A549 (cell line): ENCODE measurements at regions not wholly inside any gene's neighbourhood (a gene's known extent, or its start where the extent isn't known, plus 50 kb on each side); places are given as distances from the start of the nearest gene placed in this dataset.

ENCODE experiments used
- ATAC-seq, 2 experiments: fragments of 200-7000 bp in 1 of 2; fragments of >200 bp in 1 of 2; cut with Nextera tagmentation in 1 of 2; cut with Tn5 transposase in 1 of 2; 3 replicates each; pipeline versions ENCODE4 v1.8.0 to v1.9.1; 2018 to 2020; ENCODE audit warnings: mild to moderate bottlenecking in 1 of 2, moderate library complexity in 1 of 2
- CTCF ChIA-PET: fragments of 300-600 bp; sonication (Branson Sonifier 250); formaldehyde crosslinking; extraction: SDS; loops from one replicate; lab custom pipeline; 2021; ENCODE audit warnings: antibody characterized with exemption, inconsistent platforms; lab: Yijun Ruan, JAX
- POLR2A ChIA-PET: fragments of 350-600 bp; formaldehyde crosslinking; extraction: SDS; loops from one replicate; lab custom pipeline; 2021; ENCODE audit warnings: antibody characterized with exemption, inconsistent platforms; lab: Yijun Ruan, JAX
- DNase-seq, 2 experiments: peaks; one replicate each; pipeline versions ENCODE4 v3.0.0 to v3.0.0-alpha.2; 2011 to 2016; ENCODE audit warnings: low read depth in 1 of 2, low spot score in 1 of 2
- FAIRE-seq: peaks from 2 replicates; lab custom pipeline; 2011; peaks lifted over from hg19 to GRCh38; lab: Jason Lieb, UNC
- H3K27ac ChIP-seq, 2 experiments: fragments of >200 bp; sonication (Bioruptor Twin); formaldehyde crosslinking; 3 replicates each; pipeline ENCODE4 v1.5.1; 2016 to 2017
- H3K4me1 ChIP-seq: fragments of >200 bp; sonication (Bioruptor Twin); formaldehyde crosslinking; 3 replicates; pipeline ENCODE4 v1.6.1; 2016
- H3K4me2 ChIP-seq: fragments of >200 bp; sonication (Bioruptor Twin); formaldehyde crosslinking; 3 replicates; pipeline ENCODE4 v1.6.1; 2016
- H3K4me3 ChIP-seq: fragments of >200 bp; sonication (Bioruptor Twin); formaldehyde crosslinking; 3 replicates; pipeline ENCODE4 v1.5.1; 2016
- H3K9me3 ChIP-seq: fragments of >200 bp; sonication (Bioruptor Twin); formaldehyde crosslinking; 3 replicates; pipeline ENCODE4 v1.6.1; 2016
- ATOH8 ChIP-seq: fragments of 250-450 bp; sonication (Bioruptor Pico); IDR thresholded peaks from 2 replicates; pipeline ENCODE4 v1.5.0; 2020; ENCODE audit warnings: low read depth, mild to moderate bottlenecking, moderate library complexity
- BHLHE40 ChIP-seq: IDR thresholded peaks from 2 replicates; pipeline ENCODE4 v1.6.1; 2012; ENCODE audit warnings: low read depth, low read length, inconsistent platforms
- CBX2 ChIP-seq: fragments of 200-600 bp; sonication (generic); IDR thresholded peaks from 2 replicates; pipeline ENCODE4 v1.6.1; 2016; ENCODE audit warnings: low read depth, mild to moderate bottlenecking, borderline replicate concordance
- CEBPB ChIP-seq, 2 experiments: fragments of >200 bp in 1 of 2; sonication (Bioruptor Twin) in 1 of 2; formaldehyde crosslinking in 1 of 2; IDR thresholded peaks; 2 replicates each; pipeline ENCODE4 v1.6.1; 2012 to 2016
- CHD2 ChIP-seq: fragments of 150-350 bp; IDR thresholded peaks from 2 replicates; pipeline ENCODE4 v1.6.1; 2014; ENCODE audit warnings: low read length; ENCODE audit not compliant: partially characterized antibody
- E2F6 ChIP-seq: IDR thresholded peaks from 2 replicates; pipeline ENCODE4 v1.6.1; 2012; ENCODE audit warnings: low read depth, borderline replicate concordance
- ESRRA ChIP-seq: fragments of 150-350 bp; IDR thresholded peaks from 2 replicates; pipeline ENCODE4 v1.6.1; 2014; ENCODE audit warnings: mild to moderate bottlenecking, low read length, borderline replicate concordance
- FOSL2 ChIP-seq, 2 experiments: fragments of 450-650 bp in 1 of 2; fragments of >200 bp in 1 of 2; sonication (Bioruptor Twin) in 1 of 2; formaldehyde crosslinking; IDR thresholded peaks; 2 replicates each; pipeline versions ENCODE4 v1.5.0 to v1.6.1; 2016 to 2020; ENCODE audit warnings: mild to moderate bottlenecking in 1 of 2, moderate library complexity in 1 of 2
- HES2 ChIP-seq: fragments of >200 bp; sonication (Bioruptor Twin); formaldehyde crosslinking; IDR thresholded peaks from 2 replicates; pipeline ENCODE4 v1.6.1; 2016
- HOXA7 ChIP-seq: fragments of 250-450 bp; sonication (Bioruptor Pico); IDR thresholded peaks from 2 replicates; pipeline ENCODE4 v1.5.0; 2020; ENCODE audit warnings: mild to moderate bottlenecking, moderate library complexity
- HOXB5 ChIP-seq: fragments of 250-450 bp; sonication (Bioruptor Pico); IDR thresholded peaks from 2 replicates; pipeline ENCODE4 v1.5.0; 2020; ENCODE audit warnings: mild to moderate bottlenecking, moderate library complexity
- KDM1A ChIP-seq: fragments of 200-600 bp; sonication (generic); IDR thresholded peaks from 2 replicates; pipeline ENCODE4 v1.6.1; 2016; ENCODE audit warnings: low read depth, mild to moderate bottlenecking
- KDM5A ChIP-seq: fragments of 200-600 bp; sonication (generic); IDR thresholded peaks from 2 replicates; pipeline ENCODE4 v1.6.1; 2016; ENCODE audit warnings: antibody characterized with exemption, mild to moderate bottlenecking
- MAZ ChIP-seq: fragments of 150-350 bp; IDR thresholded peaks from 2 replicates; pipeline ENCODE4 v1.6.1; 2014; ENCODE audit warnings: antibody characterized with exemption, low read depth, low read length, borderline replicate concordance
- NR3C1 ChIP-seq: fragments of >200 bp; sonication (Bioruptor Twin); formaldehyde crosslinking; IDR thresholded peaks from 3 replicates; pipeline ENCODE4 v1.6.1; 2017
- RNF2 ChIP-seq: fragments of 200-600 bp; sonication (generic); IDR thresholded peaks from 2 replicates; pipeline ENCODE4 v1.6.1; 2016; ENCODE audit warnings: low read depth, mild to moderate bottlenecking, antibody characterized with exemption, moderate library complexity, borderline replicate concordance
- SMC3 ChIP-seq: fragments of >200 bp; sonication (Bioruptor Twin); formaldehyde crosslinking; IDR thresholded peaks from 3 replicates; pipeline ENCODE4 v1.6.1; 2018; ENCODE audit warnings: inconsistent platforms
- TP53 ChIP-seq: fragments of 250-450 bp; sonication (Bioruptor Pico); IDR thresholded peaks from 2 replicates; pipeline ENCODE4 v1.5.0; 2021; ENCODE audit warnings: mild to moderate bottlenecking, moderate library complexity
- USF2 ChIP-seq: fragments of 450-650 bp; IDR thresholded peaks from 2 replicates; pipeline ENCODE4 v1.6.1; 2014; ENCODE audit warnings: antibody characterized with exemption
- ZC3H11A ChIP-seq: fragments of 450-650 bp; IDR thresholded peaks from 2 replicates; pipeline ENCODE4 v1.6.1; 2014; ENCODE audit warnings: antibody characterized with exemption, mild to moderate bottlenecking
- ZSCAN20 ChIP-seq: fragments of 250-450 bp; sonication (Bioruptor Pico); IDR thresholded peaks from 2 replicates; pipeline ENCODE4 v1.8.0; 2022; ENCODE audit warnings: mild to moderate bottlenecking, moderate library complexity
- whole genome bisulfite sequencing: methylation state at CpG from one replicate; pipeline ENCODE4 v1.1.6; 2017; ENCODE audit errors: missing lambda C conversion rate; 5-methylcytosine and 5-hydroxymethylcytosine counted together
- TF ChIP-seq, protein P1 (sequence below): fragments of 200-600 bp; sonication (generic); IDR thresholded peaks from 2 replicates; pipeline ENCODE4 v1.6.1; 2016; ENCODE audit warnings: antibody characterized with exemption, mild to moderate bottlenecking, moderate library complexity

DNA sequence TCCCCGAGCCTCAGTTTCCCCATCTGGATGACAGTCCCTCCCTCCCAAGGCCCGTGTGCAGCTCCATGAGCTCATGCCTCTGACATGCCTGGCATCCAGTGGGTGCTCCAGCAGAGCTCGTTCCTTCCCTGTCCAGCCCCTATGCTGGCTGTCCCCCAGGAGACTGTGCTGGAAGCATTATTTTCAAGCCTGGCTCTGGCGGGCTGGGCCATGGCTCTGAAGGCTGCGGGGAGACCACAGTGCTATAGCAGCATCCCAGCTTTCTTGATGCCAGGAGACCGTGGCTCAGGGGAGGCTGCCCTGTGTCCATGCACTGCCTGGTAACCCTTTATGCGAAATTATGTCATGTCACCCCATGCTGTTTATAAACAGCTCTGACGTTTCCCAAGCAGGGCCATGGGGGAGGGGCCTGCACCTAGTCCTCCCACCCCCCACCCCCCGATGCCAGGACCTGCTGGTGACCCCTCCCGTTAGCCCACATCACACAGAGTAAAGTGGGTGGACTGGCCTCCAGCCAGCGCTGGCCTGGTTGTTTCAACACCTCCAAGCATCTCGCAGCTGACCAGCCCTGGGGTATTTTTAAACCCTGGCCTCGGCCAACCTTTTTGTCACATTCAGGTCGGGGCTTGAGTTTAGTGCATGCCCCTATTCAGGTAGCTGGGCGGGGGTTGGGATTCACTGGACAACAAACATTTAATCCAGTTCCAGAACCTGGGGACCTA is 105.9 kb upstream of the ZNF716 start:
- no peak overlapping the region for H3K4me3 ChIP-seq
- 5% methylated on average over 10 of the region's 15 CpGs for WGBS
- ATAC-seq = no peak
- no peak overlapping the region for H3K4me2 ChIP-seq
- TF ChIP-seq ESRRA (no peak), BHLHE40 (no peak), ATOH8 (CRISPR knock-in tag) (no peak), CBX2 (no peak), E2F6 (no peak), MAZ (no peak), HES2 (no peak), USF2 (no peak), RNF2 (no peak), ZSCAN20 (no peak), KDM5A (no peak), SMC3 (no peak), HOXB5 (CRISPR knock-in tag) (no peak), CEBPB (IDR thresholded peaks at IDR 0.05) (no peak), HOXA7 (no peak), NR3C1 (no peak)
- no peak overlapping the region for H3K27ac ChIP-seq
- DNase-seq = no peak
- ChIA-PET CTCF (no interaction called here), POLR2A (no interaction called here)
- no peaks in the 10 kb centered on the region for H3K4me1 ChIP-seq
- peaks cover 4% of the 10 kb centered on the region; the same call in 1 of the 3 replicates for H3K9me3 ChIP-seq
- no peak for FAIRE-seq

GRCh38 chr7:57344957-57345356 is 105.0 kb upstream of the ZNF716 start:
- no peak for TF ChIP-seq FOSL2 (IDR thresholded peaks at IDR 0.05)
- TF ChIP-seq FOSL2 (CRISPR knock-in tag; IDR thresholded peaks at IDR 0.05) = no peak
- TF ChIP-seq ATOH8 (CRISPR knock-in tag) = no peak
- TF ChIP-seq, protein P1, sequence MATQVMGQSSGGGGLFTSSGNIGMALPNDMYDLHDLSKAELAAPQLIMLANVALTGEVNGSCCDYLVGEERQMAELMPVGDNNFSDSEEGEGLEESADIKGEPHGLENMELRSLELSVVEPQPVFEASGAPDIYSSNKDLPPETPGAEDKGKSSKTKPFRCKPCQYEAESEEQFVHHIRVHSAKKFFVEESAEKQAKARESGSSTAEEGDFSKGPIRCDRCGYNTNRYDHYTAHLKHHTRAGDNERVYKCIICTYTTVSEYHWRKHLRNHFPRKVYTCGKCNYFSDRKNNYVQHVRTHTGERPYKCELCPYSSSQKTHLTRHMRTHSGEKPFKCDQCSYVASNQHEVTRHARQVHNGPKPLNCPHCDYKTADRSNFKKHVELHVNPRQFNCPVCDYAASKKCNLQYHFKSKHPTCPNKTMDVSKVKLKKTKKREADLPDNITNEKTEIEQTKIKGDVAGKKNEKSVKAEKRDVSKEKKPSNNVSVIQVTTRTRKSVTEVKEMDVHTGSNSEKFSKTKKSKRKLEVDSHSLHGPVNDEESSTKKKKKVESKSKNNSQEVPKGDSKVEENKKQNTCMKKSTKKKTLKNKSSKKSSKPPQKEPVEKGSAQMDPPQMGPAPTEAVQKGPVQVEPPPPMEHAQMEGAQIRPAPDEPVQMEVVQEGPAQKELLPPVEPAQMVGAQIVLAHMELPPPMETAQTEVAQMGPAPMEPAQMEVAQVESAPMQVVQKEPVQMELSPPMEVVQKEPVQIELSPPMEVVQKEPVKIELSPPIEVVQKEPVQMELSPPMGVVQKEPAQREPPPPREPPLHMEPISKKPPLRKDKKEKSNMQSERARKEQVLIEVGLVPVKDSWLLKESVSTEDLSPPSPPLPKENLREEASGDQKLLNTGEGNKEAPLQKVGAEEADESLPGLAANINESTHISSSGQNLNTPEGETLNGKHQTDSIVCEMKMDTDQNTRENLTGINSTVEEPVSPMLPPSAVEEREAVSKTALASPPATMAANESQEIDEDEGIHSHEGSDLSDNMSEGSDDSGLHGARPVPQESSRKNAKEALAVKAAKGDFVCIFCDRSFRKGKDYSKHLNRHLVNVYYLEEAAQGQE = no peak
- no peak for TF ChIP-seq CHD2
- no peak for TF ChIP-seq USF2
- no peak for TF ChIP-seq KDM1A
- no peak for TF ChIP-seq TP53 (CRISPR knock-in tag)
- TF ChIP-seq ZC3H11A = no peak
- no peak for TF ChIP-seq HES2
- peaks cover 8% of the 10 kb centered on the region; the same call in 1 of the 3 replicates for H3K9me3 ChIP-seq
- no peaks in the 10 kb centered on the region for H3K4me1 ChIP-seq
- ATAC-seq = no peak
- no peak overlapping the region for H3K4me3 ChIP-seq
- H3K27ac ChIP-seq = no peak overlapping the region
- DNase-seq = no peak
- 2% methylated on average over 4 of the region's 4 CpGs for WGBS
- ChIA-PET CTCF (no interaction called here), POLR2A (no interaction called here)
- no peak for FAIRE-seq
- H3K4me2 ChIP-seq = no peak overlapping the region
